Chondrocyte (in vitro differentiated cells): ENCODE measurements at regions not wholly inside any gene's neighbourhood (a gene's known extent, or its start where the extent isn't known, plus 50 kb on each side); places are given as distances from the start of the nearest gene placed in this dataset.
A peak's percentile ranks its signal among the peaks of the same experiment; 100 is the strongest.

Experiments used
- DNase-seq: peaks from one replicate; pipeline ENCODE4 v3.0.0; 2021; ENCODE audit warnings: mixed read lengths, low spot score
- H3K27ac Mint-ChIP-seq: one replicate; pipeline ENCODE4 v1.8.0; 2021; ENCODE audit warnings: mild to moderate bottlenecking, moderate library complexity, mixed read lengths; ENCODE audit not compliant: unreplicated experiment
- H3K27me3 Mint-ChIP-seq: 2 replicates; pipeline ENCODE4 v1.8.0; 2021; ENCODE audit warnings: low read depth, mixed read lengths
- H3K36me3 Mint-ChIP-seq: 2 replicates; pipeline ENCODE4 v1.8.0; 2021; ENCODE audit warnings: low read depth, mixed read lengths
- H3K4me1 Mint-ChIP-seq: 2 replicates; pipeline ENCODE4 v1.8.0; 2021; ENCODE audit warnings: low read depth, mild to moderate bottlenecking, mixed read lengths
- H3K4me3 Mint-ChIP-seq: one replicate; pipeline ENCODE4 v1.8.0; 2021; ENCODE audit warnings: mild to moderate bottlenecking, moderate library complexity, mixed read lengths; ENCODE audit not compliant: unreplicated experiment
- H3K9me3 Mint-ChIP-seq: 2 replicates; pipeline ENCODE4 v1.8.0; 2021; ENCODE audit warnings: low read depth, mixed read lengths
- CTCF ChIP-seq: fragments of 200-600 bp; sonication (generic); IDR thresholded peaks from 2 replicates; pipeline ENCODE4 v1.5.0; 2021; ENCODE audit warnings: antibody characterized with exemption, mild to moderate bottlenecking, moderate library complexity

GRCh38 chr7:148524479-148525224, 65.9 kb upstream of the C7orf33 start:
- Mint-ChIP-seq H3K9me3 (no peaks in the 10 kb centered on the region), H3K4me1 (peaks cover 4% of the 10 kb centered on the region), H3K27me3 (peaks cover 28% of the 10 kb centered on the region), H3K4me3 (no peak overlapping the region), H3K27ac (no peak overlapping the region), H3K36me3 (no peaks in the 10 kb centered on the region)
- no peak for TF ChIP-seq CTCF
- no peak for DNase-seq

DNA sequence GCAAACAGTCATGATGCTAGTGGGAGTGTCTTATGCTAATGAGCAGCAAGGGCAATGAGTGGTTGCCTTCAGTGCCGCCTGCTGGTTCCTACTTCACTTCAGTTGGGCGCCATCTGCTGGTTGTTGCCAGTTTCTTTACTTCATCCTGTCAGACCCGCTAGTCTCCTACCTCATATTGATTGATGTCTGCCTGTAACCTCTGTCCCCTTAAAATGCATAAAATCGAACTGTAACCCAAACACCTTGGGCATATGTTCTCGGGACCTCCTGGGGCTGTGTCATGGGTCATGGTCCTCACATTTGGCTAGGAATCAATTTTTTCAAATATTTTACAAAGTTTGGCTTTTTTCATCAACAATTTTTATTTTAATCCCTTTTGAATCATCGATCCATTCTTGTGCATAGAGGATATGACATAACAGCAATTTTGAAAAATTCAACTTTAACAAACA, 62.8 kb upstream of the C7orf33 start:
- H3K9me3 Mint-ChIP-seq, result no peaks in the 10 kb centered on the region
- TF ChIP-seq CTCF, result peak; percentile 86
- H3K27ac Mint-ChIP-seq, result no peak overlapping the region
- H3K27me3 Mint-ChIP-seq, result peaks cover 25% of the 10 kb centered on the region
- H3K4me1 Mint-ChIP-seq, result no peaks in the 10 kb centered on the region
- no peak for DNase-seq
- H3K36me3 Mint-ChIP-seq, result no peaks in the 10 kb centered on the region
- H3K4me3 Mint-ChIP-seq, result no peak overlapping the region

DNA sequence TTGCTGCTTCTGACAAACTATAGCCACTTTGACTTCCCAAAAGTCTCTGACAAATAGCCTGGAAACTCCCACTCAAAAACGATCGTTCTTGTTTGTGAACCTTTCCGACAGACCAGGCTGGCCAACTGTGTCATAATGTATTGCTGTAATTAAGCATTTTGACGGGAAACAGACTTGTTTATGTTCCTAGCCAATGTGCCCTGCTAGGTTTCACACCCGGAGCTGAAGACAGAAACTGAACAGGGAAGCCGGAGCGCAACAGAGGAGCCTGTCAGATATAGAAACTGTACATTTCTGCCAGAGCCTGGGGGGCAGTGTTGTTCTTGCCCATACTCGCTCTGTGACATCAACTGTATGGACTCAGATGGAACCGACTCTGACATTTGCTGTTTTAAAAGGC, 55.3 kb upstream of the C7orf33 start:
- no peaks in the 10 kb centered on the region for H3K9me3 Mint-ChIP-seq
- H3K36me3 Mint-ChIP-seq, result no peaks in the 10 kb centered on the region
- H3K27me3 Mint-ChIP-seq, result peaks cover 7% of the 10 kb centered on the region
- no peak for TF ChIP-seq CTCF
- H3K4me3 Mint-ChIP-seq, result no peak overlapping the region
- no peak overlapping the region for H3K27ac Mint-ChIP-seq
- DNase-seq, result no peak
- H3K4me1 Mint-ChIP-seq, result peaks cover 4% of the 10 kb centered on the region

DNA sequence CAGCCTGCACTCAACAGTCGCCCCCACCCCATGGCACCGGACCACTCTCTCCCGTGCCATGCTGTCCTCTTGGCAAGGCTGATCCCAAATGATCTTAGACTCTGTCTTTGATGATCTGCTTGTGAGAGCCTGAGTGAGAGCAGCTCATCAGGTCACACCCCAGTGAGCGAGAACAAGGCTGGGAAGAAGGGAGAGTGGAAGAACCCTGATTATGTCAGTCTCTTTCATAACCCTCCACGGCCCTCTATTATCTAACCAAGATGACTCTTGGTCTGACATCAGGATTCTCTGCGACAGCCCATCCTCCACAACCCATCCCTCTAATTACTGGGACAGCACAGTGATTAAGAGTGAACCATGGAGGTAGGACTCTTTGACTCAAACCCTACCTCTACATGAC, 53.1 kb upstream of the C7orf33 start:
- no peak overlapping the region for H3K27ac Mint-ChIP-seq
- H3K4me1 Mint-ChIP-seq, result peaks cover 6% of the 10 kb centered on the region
- no peaks in the 10 kb centered on the region for H3K27me3 Mint-ChIP-seq
- H3K36me3 Mint-ChIP-seq, result no peaks in the 10 kb centered on the region
- DNase-seq, result no peak
- H3K4me3 Mint-ChIP-seq, result no peak overlapping the region
- no peaks in the 10 kb centered on the region for H3K9me3 Mint-ChIP-seq
- TF ChIP-seq CTCF, result no peak

DNA sequence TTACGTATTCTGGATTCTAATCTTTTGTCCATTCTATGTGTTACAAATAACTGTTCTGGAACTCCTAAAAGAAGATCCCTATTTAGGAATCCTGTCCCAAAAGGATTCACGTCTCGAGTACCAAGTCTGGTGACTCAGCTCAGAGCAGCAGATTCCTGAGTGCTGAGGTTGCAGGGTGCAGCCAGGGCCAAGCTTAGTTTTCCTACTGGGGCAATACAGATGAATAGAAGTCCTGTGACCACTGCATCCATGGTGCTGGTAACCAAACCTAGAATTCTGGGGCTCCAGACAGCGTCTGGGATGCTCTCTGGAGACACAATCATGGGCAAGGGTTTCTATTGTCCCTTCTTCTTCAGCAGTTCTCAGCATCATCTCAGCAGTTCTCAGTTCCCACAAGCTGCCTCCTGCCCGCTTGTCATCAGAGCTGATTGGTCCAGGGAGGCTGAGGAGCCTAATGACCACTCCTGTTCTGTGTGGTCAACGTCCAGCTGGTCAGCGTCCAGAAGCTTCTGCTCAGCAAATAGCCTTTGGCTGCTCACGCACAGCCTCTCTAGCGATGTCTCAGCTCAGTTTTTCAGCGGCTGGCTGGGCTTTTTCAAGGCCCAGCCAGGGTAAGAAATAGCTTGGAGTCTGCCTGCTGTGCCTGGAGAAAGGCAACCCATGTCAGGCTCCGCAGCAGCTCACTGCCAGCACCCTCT, 50.4 kb upstream of the C7orf33 start:
- Mint-ChIP-seq H3K27me3 (no peaks in the 10 kb centered on the region), H3K27ac (peak overlapping the region; percentile 70), H3K36me3 (no peaks in the 10 kb centered on the region), H3K9me3 (no peaks in the 10 kb centered on the region), H3K4me3 (no peak overlapping the region), H3K4me1 (peaks cover 6% of the 10 kb centered on the region)
- DNase-seq, result no peak
- no peak for TF ChIP-seq CTCF
